ENCODE measurements at regions not wholly inside any gene's neighbourhood (a gene's known extent, or its start where the extent isn't known, plus 50 kb on each side); places are given as distances from the start of the nearest gene placed in this dataset.
"Not testable (repeated sequence)": the region's sequence is repeated elsewhere in the genome, so short reads cannot be mapped to it uniquely, and the experiment has no call there.

DNA sequence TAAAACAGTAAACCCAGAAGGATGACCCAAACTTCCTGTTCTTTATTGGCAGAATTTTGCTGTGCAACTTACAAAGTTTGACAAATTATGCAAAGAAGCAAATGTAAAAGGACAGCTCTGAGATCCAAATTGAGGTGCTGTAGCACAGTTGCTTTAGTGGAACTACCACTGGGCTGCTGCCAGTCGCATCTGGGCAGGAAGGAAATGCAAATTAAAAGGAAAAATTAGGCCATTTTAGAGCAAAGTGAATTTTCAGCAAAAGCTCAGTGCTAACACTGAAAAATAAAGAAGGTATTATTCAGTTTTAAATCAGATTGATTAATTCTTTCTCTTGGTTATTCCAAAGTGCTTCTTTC is 104.5 kb downstream of the ZMAT3 start:
- DNase-seq (ENCODE audit: extremely low read depth in 1 of 11, low read depth in 9 of 11, low spot score in 4 of 11) = no peak

DNA sequence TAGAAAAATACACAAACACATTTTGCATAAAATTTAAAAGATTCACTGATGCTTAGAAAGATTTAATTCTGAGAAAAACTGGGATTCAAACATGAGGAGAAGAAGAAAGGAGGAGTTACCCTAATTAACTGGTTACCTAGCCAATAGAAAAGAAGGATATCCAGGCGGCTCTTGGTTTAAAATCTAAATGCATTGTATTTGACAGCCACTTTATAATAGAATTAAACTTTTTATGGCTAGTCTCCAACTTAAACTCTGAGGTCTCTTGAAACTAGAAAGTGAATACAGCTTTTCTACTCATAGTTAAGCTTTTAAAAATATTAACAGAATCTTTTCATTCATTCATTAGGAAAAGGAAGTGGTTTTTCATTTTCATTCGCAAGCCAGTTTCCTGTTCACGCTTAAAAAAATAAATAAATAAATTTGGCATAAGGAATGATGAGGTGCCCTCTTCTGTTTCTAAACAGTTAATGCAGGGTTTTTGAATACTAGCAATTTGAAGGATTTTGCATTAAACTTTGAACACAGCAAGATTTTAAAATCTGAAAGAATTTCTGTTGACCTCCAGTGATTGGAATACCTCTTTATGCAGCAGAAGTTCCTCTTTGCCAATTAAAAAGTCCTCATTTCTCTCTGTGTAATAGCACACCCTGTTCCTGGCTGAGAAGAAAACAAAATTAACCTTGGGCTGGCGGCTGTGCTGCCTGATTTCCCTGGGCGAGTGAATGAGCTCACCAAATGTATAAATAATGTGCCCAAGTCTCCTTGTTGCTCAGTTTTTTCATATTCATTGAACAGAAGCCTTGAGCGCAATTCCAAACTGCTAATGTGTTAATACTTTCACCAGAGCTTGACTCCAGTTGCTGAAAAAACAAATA is 105.1 kb downstream of the ZMAT3 start:
- DNase-seq (ENCODE audit: extremely low read depth in 1 of 11, low read depth in 9 of 11, low spot score in 4 of 11) = peak in 10 of 11 donors; percentile 9 to 35 (median 20)

DNA sequence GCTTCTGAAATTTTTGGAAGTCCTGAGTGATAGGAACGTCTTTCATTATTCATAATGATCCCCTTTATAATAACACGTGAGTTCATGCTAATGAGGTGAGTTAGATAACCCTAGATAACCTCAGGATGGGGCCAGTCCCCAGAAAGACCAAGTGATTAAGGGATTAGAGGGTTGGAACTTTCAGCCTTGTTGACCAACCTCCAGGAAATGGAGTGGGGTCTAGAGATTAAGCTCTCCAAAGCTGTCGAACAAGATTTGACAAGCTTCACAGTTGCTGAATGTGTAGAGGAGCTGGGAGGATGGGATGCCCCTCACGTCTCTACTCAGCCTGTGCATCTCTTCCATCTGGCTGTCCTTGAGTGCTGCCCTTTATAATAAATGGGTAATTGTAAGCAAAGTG is 107.1 kb downstream of the ZMAT3 start:
- DNase-seq (ENCODE audit: extremely low read depth in 1 of 11, low read depth in 9 of 11, low spot score in 4 of 11) = no peak

DNA sequence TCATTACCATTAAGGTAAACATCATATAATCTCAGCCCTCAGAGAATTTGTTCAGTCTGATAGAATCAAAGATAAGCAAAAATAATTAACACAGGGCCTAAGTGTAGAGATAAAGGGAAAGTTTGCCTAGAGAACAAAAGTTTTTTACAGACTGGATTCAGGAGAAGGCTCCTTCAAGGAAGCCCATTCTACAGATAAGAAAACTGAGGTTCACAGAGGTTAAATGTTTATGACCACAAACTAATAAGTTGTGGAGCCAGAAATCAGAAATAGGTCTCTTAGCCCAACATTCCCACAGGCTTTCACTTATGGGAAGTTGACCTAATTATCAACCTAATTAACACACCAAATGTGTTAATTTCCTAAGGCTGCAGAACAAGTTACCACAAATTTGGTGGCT is 110.7 kb downstream of the ZMAT3 start:
- no peak for DNase-seq (ENCODE audit: extremely low read depth in 1 of 11, low read depth in 9 of 11, low spot score in 4 of 11)

DNA sequence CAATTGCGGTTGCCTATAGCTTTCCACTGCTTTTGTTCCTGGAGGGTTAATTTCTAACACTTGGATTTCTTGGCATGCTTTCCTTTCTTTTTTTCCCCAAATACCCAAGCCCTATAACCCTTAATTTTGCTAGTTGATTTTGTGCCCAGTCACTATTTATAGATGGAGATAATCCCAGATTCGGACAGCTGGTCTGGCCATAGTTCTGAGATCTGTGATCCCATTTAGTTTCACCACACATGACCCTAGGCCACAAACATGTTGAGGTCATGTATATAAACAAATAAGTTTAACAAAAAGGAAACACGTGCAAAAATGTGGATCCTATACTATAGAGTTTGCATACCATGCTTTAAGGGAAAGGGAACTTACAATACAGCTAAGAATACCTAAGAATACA is 111.4 kb downstream of the ZMAT3 start:
- no peak for DNase-seq (ENCODE audit: extremely low read depth in 1 of 11, low read depth in 9 of 11, low spot score in 4 of 11)

DNA sequence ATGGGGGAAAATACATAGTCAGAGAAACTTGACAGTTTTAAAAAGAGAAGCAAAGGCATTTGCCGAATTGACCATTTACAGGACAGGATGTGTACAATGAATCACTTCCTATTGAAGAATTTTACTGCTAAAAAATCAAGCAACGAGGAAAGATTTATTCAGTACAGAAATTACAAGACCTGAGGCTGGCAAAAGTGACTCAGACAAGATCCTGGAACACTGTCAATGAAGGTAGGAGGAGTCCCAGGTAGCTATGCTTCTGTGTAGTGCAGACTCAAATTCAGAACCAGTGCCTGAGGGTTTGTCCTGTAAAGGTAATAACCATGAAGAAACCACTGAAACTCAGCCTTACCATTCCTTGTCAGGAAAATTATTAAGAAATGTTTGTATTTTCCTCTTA is 120.9 kb downstream of the ZMAT3 start:
- DNase-seq (ENCODE audit: extremely low read depth in 1 of 11, low read depth in 9 of 11, low spot score in 4 of 11) = no peak

DNA sequence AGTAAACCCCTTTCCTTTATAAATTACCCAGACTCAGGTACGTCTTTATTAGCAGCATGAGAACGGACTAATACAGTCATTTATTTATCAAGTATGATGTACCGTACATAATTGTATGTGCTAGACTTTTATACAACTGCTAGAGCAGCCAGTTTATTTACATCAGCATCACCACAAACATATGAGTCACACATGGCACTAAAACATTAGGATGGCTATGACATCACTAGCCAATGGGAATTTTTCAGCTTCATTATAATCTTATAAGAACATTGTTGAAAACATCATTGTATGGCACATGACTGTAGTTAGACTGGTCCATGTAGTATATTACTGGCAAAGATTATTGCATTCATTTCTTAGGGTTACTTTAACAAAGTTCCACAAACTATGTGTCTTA is 121.7 kb downstream of the ZMAT3 start:
- DNase-seq (ENCODE audit: extremely low read depth in 1 of 11, low read depth in 9 of 11, low spot score in 4 of 11) = no peak

DNA sequence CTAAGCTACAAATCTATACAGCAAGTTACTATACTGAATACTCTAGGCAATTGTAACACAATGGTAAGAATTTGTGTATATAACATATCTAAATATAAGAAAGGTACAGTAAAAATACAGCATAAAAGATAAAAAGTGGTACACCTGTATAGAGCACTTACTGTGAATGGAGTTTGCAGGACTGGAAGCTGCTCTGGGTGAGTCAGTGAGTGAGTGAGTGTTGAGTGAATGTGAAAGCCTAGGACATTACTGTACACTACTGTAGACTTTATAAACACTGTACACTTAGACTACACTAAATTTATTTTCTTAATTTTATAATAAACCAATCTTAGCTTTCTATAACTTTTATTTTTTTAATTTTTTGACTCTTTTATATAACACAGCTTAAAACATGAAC is 123.1 kb downstream of the ZMAT3 start:
- DNase-seq (ENCODE audit: extremely low read depth in 1 of 11, low read depth in 9 of 11, low spot score in 4 of 11) = no peak

DNA sequence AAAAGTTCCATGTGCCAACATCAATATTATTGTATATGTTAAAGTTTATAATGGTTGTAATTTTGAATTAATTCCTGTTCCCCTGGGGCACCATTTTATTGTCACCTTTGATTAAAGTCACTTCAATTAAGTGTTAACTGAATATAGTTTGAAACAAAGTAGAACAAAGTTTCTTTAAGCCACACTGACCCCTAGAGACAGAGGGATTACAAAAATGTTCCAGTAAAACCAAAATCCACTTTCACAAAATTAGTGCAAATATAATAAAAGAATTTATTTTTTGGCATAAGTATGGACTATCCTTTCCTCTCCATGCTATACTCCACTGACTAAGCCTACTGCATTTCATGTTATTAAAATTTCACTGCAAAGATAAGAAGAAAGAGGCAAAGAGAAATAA is 123.9 kb downstream of the ZMAT3 start:
- no peak for DNase-seq (ENCODE audit: extremely low read depth in 1 of 11, low read depth in 9 of 11, low spot score in 4 of 11)

DNA sequence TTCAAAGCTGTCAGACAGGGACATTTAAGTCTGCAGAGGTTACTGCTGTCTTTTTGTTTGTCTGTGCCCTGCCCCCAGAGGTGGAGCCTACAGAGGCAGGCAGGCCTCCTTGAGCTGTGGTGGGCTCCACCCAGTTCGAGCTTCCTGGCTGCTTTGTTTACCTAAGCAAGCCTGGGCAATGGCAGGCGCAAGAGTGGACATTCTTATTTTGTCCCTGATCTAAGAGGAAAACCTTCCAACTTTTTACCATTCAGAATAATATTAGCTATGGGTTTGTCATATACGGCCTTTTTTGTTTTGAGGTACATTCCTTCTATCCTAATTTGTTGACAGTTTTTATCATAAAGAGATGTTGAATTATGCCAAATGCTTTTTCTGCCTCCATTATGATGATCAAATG is 129.3 kb downstream of the ZMAT3 start:
- DNase-seq (ENCODE audit: extremely low read depth in 1 of 11, low read depth in 9 of 11, low spot score in 4 of 11) = not testable (repeated sequence)

DNA sequence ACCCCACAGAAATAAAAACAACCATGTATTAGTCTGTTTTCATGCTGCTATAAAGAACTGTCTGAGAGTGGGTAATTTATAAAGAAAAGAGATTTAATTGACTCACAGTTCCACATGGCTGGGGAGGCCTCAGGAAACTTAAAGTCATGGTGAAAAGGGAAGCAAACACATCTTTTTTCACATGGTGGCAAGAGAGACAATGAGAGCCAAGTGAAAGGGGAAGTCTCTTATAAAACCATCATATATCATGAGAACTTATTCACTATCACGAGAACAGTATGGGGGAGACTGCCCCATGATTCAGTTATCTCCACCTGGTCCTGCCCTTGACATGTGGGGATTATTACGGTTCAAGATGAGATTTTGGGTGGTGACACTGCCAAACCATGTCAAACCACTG is 141.5 kb downstream of the ZMAT3 start:
- no peak for DNase-seq (ENCODE audit: extremely low read depth in 1 of 11, low read depth in 9 of 11, low spot score in 4 of 11)

DNA sequence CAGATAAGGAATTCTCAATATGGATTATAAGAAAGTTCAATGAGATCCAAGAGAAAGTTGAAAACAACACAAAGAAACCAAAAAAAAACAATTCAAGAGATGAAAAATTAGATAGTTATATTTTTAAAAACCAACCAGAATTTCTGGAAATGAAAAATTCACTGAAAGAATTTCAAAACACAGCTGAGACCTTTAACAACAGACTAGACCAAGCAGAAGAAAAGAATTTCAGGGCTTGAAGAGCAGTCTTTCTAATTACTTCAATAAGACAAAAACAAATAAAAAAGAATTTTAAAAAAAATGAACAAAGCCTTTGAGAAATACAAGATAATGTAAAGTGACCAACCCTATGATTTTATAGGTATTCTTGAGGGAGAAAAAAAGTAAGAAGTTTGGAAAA is 155.4 kb downstream of the ZMAT3 start:
- DNase-seq (ENCODE audit: extremely low read depth in 1 of 11, low read depth in 9 of 11, low spot score in 4 of 11) = no peak

DNA sequence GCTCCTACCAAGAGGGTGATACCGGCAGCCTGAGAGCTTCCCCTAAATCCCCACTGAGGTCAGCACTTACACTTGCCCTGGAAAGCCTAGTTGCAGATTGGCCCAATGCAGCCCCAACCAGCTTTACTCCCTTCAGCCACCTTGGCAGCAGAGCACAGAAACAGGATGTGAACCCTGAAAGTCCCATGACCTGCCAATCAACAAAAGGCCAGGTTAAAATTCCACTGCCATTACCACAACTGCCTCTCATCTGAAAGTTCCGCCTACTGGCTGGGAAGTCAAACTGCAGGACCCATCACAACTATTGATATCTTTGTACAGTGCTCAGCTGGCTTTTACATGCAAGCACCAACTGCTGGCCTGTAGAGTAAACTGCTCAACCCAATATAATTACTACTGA is 156.2 kb downstream of the ZMAT3 start:
- DNase-seq (ENCODE audit: extremely low read depth in 1 of 11, low read depth in 9 of 11, low spot score in 4 of 11) = no peak

DNA sequence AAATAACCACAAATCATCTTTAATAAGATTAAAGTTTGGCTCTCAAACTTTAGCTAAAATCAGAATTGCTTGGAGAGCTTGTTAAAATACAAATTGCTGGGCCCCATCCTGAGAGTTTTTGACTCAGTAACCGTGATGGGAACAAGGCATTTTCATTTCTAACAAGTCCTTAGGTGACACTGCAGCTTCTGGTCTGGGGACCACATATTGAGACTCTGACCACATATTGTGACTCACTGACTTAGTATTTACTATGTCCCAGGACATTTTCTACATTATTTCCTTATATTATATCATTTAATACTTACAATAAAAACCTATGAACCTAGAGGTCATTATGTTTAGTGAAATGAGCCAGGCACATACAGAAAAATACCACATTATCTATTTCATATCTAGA is 164.5 kb downstream of the ZMAT3 start:
- no peak for DNase-seq (ENCODE audit: extremely low read depth in 1 of 11, low read depth in 9 of 11, low spot score in 4 of 11)

DNA sequence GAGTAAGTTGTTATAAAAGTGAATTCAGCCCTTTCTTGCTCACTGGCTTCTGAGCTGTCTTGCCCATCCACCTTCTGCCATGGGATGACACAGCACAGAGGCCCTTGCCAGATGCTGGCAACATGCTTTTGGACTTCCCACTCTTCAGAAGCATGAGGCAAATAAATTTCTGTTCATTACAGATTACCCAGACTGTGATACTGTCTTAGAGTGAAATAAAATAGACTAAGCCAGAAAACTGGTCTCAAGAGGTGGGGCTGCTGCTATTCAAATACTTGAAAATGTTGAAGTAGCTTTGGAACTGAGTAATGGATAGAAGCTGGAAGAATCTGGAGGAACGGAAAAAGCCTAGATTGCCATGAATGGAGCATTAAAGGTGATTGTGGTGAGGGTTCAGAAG is 170.4 kb downstream of the ZMAT3 start:
- DNase-seq (ENCODE audit: extremely low read depth in 1 of 11, low read depth in 9 of 11, low spot score in 4 of 11) = no peak

DNA sequence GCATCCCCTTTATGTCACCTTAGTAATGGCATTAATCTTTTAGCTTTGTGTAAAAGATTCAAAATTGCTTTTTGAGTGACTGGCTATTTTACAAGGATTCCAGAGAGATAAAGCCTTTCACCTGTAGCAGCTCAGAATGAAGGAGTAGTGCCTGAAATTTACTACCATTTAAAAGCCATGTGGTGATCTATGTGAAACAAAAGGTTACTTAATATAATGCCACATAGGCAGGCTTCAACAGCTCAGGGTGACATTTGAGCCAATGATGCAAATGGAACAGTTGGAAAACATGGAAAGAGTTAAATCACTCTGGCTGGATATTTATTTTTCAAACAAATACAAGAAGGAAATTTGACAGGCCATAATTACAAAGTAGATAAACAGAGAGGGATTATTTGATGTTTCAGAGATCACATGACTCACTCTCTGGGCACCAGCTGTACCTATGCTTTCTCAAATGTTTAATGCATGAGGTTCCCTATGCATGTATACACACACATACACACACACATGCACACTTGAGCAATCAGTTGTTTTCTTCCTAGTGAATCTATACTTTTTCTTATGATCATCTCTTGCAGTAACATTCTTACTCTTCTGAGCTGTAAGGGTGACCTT is 171.5 kb downstream of the ZMAT3 start:
- no peak for DNase-seq (ENCODE audit: extremely low read depth in 1 of 11, low read depth in 9 of 11, low spot score in 4 of 11)

DNA sequence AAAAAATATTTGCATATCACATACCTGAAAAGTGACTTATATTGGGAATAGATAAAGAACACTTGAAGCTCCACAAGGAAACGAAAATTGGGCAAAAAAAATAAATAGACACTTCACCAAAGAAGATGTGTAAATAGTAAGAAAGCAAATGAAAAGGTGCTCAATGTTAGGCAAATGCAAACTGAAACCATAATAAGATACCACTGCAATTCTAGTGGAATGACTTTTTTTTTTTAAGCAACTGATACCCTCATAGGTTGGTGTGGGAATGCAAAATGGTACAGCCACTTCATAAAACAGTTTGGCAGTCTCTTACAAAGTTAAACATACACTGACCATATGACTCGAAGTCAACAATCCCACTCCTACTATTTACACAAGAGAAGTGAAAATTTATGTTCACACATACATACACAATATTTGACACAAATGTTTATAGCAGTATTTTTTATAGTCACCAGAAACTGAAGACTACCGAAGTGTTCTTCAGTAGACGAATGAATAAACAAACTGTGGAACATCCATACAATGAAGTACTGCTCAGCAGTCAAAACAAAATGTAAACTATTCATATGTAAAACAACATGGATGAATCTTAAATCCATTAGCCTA is 176.3 kb downstream of the ZMAT3 start:
- DNase-seq (ENCODE audit: extremely low read depth in 1 of 11, low read depth in 9 of 11, low spot score in 4 of 11) = no peak
